K562 (cell line): ENCODE measurements at regions not wholly inside any gene's neighbourhood (a gene's known extent, or its start where the extent isn't known, plus 50 kb on each side); places are given as distances from the start of the nearest gene placed in this dataset.

Experiments
- CTCF ChIP-seq, 3 experiments: IDR thresholded peaks in 2 of 3; conservative IDR thresholded peaks in 1 of 3; 2 replicates each; pipeline ENCODE4 v1.5.1; 2011 to 2012; ENCODE audit warnings: low read length in 3 of 3, mild to moderate bottlenecking in 3 of 3, control low read depth in 2 of 3, improper control_type of control experiment in 1 of 3, inconsistent platforms in 1 of 3, low read depth in 1 of 3, mixed read lengths in 1 of 3, moderate library complexity in 1 of 3; ENCODE audit not compliant: insufficient read depth in 2 of 3
- RCOR1 ChIP-seq, 2 experiments: IDR thresholded peaks; 2 replicates each; pipeline ENCODE4 v1.6.1; 2012; ENCODE audit warnings: low read depth in 2 of 2, low read length in 2 of 2, borderline replicate concordance in 1 of 2, improper control_type of control experiment in 1 of 2

GRCh38 chrX:7568130-7568529 lies 274.8 kb upstream of the VCX start:
- no peak for TF ChIP-seq RCOR1 (IDR thresholded peaks at IDR 0.05; ENCODE audit: borderline replicate concordance in 1 of 2, low read depth in 2 of 2, low read length in 2 of 2)
- TF ChIP-seq CTCF (IDR thresholded peaks at IDR 0.05 in 2 of 3, conservative IDR thresholded peaks at IDR 0.05 in 1 of 3; ENCODE audit: insufficient read depth in 2 of 3, low read depth in 1 of 3, low read length in 3 of 3), result no peak
